GM18505 (cell line): ENCODE measurements at regions not wholly inside any gene's neighbourhood (a gene's known extent, or its start where the extent isn't known, plus 50 kb on each side); places are given as distances from the start of the nearest gene placed in this dataset.

Experiments
- ATAC-seq: cut with Tn5 transposase; IDR thresholded peaks from one replicate; pipeline ENCODE4 v1.9.1; 2021; ENCODE audit not compliant: unreplicated experiment
- POLR2A ChIP-seq: IDR thresholded peaks from 4 replicates; pipeline ENCODE4 v1.6.1; 2011; ENCODE audit warnings: borderline replicate concordance; ENCODE audit not compliant: insufficient read depth, insufficient read length; ENCODE audit errors: extremely low read depth

DNA sequence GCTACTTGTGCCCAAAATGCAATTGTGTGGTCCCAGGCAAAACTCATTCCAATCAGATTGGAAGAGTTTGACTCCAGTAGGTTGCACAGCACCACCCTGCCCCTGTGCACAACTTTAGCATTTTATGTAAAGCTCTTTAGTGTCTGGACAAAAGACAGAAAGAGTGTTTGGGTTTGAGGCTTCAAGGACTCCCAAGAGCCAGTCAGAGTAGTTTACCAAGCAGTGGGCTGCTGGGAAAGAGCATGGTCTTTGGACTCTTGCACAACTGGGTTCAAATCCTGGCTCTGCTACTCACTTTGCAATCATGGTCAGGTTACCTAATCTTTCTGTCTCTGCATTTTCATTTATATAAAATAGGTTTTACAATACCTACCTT, 75.8 kb upstream of the UMPS start:
- ATAC-seq: no peak
- TF ChIP-seq POLR2A: no peak

DNA sequence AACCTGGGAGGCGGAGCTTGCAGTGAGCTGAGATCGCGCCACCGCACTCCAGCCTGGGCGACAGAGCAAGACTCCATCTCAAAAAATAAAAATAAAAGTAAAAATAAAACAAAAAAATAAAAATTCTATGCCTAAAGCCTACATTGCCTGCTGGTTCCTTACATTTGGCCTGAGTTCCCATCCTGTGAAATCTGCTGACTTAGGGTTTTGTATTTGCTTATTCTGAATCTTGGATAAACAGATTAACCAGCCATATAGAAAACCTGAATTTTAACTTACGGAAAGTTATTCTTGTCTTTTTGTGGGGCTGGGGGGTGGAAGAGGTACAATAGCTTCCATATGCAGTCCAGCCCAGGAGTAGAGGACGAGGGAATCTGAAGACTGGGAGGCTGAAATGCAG, 73.7 kb upstream of the UMPS start:
- TF ChIP-seq POLR2A: no peak
- ATAC-seq: no peak

DNA sequence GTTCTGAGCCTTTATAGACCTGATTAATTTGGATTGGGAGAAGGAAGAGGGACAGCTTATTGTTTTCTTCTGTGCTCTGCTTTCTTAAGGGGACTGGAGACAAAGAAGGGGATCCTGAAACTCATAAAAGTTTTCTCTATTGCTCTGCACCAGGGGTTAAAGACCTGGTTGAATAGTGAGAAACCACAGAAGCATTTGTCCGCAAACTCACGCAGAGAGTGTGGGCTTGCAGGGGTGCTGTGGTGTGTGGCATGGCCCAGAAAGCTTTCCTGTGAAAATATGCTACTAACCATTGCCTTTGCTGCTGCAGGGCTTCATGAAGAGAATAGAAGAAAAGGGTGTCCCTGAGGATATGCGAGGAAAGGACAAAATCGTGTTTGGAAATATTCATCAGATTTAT, 73.1 kb upstream of the UMPS start:
- no peak for ATAC-seq
- no peak for TF ChIP-seq POLR2A

DNA sequence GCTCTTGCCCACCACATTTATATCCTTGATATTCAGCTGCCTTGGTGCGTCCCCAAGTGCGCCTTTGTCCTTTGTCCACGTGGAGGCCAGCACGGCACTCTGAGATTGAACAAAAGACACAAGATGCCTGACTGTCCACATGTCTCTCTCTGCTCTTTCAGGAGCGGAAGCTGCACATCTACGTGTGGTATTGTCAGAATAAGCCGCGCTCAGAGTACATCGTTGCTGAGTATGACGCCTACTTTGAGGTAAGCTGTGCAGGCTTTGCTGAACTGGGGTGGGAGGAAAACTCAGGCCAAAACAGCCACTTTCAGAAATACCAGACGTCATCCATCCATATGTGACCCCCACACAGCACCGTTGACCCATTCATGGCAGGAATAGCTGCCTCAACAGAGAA, 72.0 kb upstream of the UMPS start:
- no peak for TF ChIP-seq POLR2A
- no peak for ATAC-seq

DNA sequence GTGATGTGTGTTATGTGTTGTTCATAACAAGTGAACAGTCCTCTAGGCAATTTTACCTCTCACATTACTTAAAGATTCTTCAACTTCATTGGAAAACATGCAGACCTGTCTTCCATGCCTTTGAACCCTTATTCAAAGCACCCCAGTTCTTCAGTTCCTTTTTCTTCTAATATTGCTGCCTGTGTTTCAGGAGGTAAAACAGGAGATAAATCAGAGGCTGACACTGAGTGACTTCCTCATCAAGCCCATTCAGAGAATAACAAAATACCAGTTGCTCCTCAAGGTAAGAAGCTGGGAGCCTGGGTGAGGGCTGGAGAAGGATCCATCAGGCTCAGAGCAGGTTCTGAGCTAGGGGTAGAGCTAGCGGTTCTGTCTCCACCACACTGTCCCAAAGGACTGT, 71.1 kb upstream of the UMPS start:
- no peak for TF ChIP-seq POLR2A
- ATAC-seq: no peak

DNA sequence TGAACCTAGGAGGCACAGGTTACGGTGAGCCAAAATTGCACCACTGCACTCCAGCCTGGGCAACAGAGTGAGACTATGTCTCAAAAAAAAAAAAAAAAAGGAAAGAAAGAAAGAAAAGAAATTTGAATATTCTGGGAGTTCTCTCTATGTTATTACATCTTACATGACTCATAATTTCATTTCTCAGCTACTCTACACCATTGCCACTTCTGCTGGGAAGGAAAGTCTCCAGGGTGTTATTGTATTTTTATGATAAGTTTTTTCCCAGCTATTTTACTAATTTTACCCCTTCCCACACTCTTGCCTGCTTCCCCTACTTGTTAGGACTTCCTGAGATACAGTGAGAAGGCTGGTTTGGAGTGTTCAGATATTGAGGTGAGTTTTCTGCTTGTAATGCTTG, 69.7 kb upstream of the UMPS start:
- no peak for ATAC-seq
- TF ChIP-seq POLR2A: no peak

DNA sequence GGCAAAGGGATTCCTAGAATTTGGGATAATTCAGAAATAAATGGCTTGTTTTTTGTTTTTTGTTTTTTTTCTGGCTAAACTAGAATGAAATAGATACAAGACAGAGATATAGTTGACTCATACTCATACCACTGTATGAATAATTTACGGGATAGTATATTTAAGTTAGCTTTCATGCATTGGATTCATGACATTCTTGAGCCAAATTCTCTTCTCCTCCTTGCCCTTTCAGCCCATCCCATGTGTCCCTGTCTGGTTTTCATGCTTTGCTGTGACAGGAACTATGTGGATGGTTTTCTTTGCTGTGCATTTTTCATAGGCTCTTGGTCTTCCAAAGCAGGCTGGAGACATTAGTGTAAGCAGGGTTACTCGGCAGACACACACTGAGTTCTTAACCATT, 66.6 kb upstream of the UMPS start:
- no peak for ATAC-seq
- TF ChIP-seq POLR2A: no peak

DNA sequence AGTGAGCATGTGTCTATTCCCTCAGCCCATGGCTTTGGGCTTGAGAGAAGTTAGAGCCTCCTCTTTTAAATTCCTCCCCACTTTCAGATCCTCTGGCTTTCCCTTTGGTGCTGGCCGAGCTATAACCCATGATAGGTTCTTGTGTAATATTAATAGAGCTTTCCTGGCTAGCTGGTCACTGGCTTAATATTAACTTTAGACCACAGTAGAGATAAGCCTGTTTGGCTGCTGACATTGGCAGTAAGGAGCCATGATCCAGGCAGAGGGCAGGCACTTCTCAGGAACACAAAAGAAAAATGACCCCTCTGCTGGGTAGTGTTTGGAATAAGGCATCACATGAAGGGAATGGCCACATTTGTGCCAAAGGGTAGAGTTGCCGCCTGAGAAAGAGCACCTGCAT, 65.4 kb upstream of the UMPS start:
- ATAC-seq: no peak
- TF ChIP-seq POLR2A: no peak

DNA sequence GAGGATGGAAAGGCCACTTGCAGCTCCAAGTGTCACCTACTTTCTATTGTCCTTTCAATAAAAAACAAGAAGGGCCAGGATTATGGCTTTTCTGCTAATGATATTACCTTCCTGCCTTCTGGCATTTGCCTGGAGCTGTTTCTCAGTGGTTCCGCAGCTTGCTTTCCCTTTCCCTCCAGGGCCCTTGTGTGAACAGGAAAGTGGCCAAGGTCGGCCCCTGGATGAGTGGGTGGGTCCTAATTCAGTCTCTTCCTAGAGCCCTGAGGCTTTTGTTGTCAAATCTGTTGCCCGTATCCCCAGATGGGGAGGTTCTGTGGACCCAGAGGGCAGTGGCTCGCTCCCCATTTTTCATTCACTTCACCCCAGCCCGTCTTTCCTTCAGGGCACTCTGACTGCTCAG, 64.2 kb upstream of the UMPS start:
- ATAC-seq: no peak

DNA sequence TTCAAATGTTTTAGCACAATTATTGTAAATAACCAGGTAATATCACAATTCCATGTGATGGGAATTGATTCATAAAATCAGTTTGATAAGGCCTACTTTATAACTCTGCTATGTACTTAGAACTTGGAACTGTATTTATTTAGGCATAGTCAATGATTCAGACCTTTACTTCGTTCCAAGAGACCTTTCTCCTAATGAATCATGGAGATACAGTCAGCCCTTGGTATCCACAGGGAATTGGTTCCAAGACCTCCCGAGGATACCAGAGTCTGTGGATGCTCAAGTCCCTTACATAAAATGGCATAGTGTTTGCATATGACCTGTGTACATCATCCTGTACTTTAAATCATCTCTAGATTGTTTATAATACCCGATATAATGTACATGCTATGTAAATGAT, 60.8 kb upstream of the UMPS start:
- ATAC-seq: no peak
- TF ChIP-seq POLR2A: no peak

More for the DNA sequence above, 64.2 kb upstream of the UMPS start:
- no peak for TF ChIP-seq POLR2A

DNA sequence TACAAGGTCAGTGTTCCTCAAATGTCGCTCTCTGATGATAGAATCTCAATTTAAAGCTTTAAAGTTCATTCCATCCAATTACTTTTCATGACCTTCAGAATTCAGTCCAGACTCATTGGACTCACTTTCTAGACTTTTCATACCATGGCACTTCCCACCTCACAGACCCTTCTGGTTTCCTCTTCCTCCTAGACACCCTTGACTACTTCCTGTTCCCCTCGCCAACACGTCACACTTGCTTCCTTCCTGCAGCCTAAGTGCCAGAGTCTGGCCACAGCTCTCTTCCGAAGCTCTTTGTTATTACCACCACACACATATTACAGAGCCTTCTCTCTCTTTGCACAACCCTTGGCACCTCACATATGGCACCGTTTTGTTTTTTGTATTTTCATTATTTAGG, 59.1 kb upstream of the UMPS start:
- no peak for ATAC-seq
- no peak for TF ChIP-seq POLR2A

DNA sequence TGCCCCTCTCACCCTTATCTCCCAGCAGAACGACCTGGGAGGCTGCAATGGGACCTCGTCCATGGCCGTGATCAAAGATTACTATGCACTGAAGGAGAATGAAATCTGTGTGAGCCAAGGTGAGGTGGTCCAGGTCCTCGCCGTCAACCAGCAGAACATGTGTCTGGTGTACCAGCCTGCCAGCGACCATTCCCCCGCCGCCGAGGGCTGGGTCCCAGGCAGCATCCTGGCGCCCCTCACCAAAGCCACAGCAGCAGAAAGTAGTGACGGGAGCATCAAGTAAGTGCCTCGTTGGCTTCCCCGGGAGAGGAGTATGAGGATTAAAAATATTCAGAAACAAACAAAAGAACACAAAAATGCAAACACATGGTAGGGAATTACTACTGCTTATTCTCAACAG, 55.9 kb upstream of the UMPS start:
- TF ChIP-seq POLR2A: no peak
- no peak for ATAC-seq

DNA sequence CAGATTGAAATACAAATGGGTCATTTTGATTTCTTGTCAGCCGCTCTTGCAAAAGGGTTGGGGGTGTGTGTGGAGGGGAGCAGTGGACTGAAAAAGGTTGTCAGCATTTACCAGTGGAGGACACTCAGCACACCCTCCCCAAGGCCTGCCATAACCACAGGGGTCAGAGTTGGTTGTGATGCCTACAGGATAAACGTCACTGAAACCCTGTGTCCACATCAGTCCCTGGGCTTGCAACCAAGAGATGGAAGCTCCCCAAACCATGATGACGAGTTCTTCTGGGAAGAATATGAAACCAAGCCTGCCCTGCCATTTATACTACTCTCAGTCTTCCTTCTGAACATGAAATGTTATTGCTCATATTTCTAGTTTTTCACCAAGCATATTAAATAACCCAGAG, 54.0 kb upstream of the UMPS start:
- ATAC-seq: no peak
- no peak for TF ChIP-seq POLR2A

DNA sequence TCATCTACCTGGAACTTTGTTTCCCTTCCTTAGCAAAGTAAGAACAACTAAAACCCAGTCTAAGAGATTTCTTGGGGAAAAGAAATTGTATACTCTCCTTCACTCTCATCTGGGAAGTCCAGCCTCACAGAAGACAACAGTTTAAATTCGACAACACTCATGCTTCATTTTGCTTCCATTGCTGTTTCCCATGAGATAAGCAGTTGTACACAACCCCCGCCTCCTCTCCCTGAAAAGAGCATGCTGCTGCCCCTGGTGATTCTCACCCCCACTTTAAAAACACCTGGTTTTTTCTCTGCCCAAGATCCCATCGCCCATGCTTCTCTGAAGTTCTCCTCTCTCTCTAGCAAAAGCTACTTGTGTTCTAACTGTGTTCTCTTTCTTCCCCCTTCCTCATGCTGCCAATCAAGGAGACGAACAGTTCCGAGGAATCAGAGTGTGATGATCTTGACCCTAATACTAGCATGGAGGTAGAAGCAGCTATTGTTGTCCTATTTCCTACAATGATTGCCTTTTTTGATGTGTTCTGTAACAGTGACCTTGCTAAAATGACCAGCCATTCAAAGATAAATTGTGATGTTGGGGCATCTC, 51.1 kb upstream of the UMPS start:
- no peak for ATAC-seq
- TF ChIP-seq POLR2A: no peak
